ENCODE measurements at regions not wholly inside any gene's neighbourhood (a gene's known extent, or its start where the extent isn't known, plus 50 kb on each side); places are given as distances from the start of the nearest gene placed in this dataset.
"Not testable (repeated sequence)": the region's sequence is repeated elsewhere in the genome, so short reads cannot be mapped to it uniquely, and the experiment has no call there.

- DNase-seq, result no peak
Observed at GRCh38 chr9:32171339-32171738, 213.1 kb upstream of the ACO1 start.

- no peak for DNase-seq
Observed at GRCh38 chr9:32172256-32172655, 212.2 kb upstream of the ACO1 start.

- no peak for DNase-seq
Observed at GRCh38 chr9:32177396-32177795, 207.0 kb upstream of the ACO1 start.

GRCh38 chr9:32180597-32180996 is 203.8 kb upstream of the ACO1 start:
- no peak for DNase-seq

GRCh38 chr9:32200241-32200640 is 184.2 kb upstream of the ACO1 start:
- no peak for DNase-seq

- no peak for DNase-seq
Observed at GRCh38 chr9:32200896-32201295, 183.5 kb upstream of the ACO1 start.

GRCh38 chr9:32209164-32209563 is 175.3 kb upstream of the ACO1 start:
- DNase-seq, result not testable (repeated sequence)

- no peak for DNase-seq
Observed at GRCh38 chr9:32218100-32218767, 166.2 kb upstream of the ACO1 start.

- no peak for DNase-seq
Observed at GRCh38 chr9:32220750-32221149, 163.7 kb upstream of the ACO1 start.

GRCh38 chr9:32234451-32234850 is 150.0 kb upstream of the ACO1 start:
- DNase-seq, result no peak

GRCh38 chr9:32247168-32247567 is 137.3 kb upstream of the ACO1 start:
- DNase-seq, result no peak

- DNase-seq, result no peak
Observed at GRCh38 chr9:32248189-32248712, 136.2 kb upstream of the ACO1 start.

- peak in 1 of 5 experiments; percentile 29 for DNase-seq
Observed at GRCh38 chr9:32251539-32251938, 132.9 kb upstream of the ACO1 start.

GRCh38 chr9:32253731-32254130 is 130.7 kb upstream of the ACO1 start:
- no peak for DNase-seq

GRCh38 chr9:32255026-32255425 is 129.4 kb upstream of the ACO1 start:
- DNase-seq, result no peak

- no peak for DNase-seq
Observed at GRCh38 chr9:32258482-32258881, 126.0 kb upstream of the ACO1 start.

GRCh38 chr9:32260151-32260862 is 124.1 kb upstream of the ACO1 start:
- no peak for DNase-seq

GRCh38 chr9:32264170-32264864 is 120.1 kb upstream of the ACO1 start:
- no peak for DNase-seq

GRCh38 chr9:32265037-32265436 is 119.4 kb upstream of the ACO1 start:
- no peak for DNase-seq

GRCh38 chr9:32278991-32279390 is 105.5 kb upstream of the ACO1 start:
- no peak for DNase-seq

GRCh38 chr9:32289756-32290155 is 94.7 kb upstream of the ACO1 start:
- DNase-seq, result no peak

GRCh38 chr9:32291370-32291769 is 93.1 kb upstream of the ACO1 start:
- DNase-seq, result no peak

GRCh38 chr9:32292611-32293010 is 91.8 kb upstream of the ACO1 start:
- no peak for DNase-seq

GRCh38 chr9:32293091-32293490 is 91.4 kb upstream of the ACO1 start:
- no peak for DNase-seq

Data from T-helper 2 cell (primary cell).